Omental fat pad (tissue), 3 donors: ENCODE measurements at regions not wholly inside any gene's neighbourhood (a gene's known extent, or its start where the extent isn't known, plus 50 kb on each side); places are given as distances from the start of the nearest gene placed in this dataset.

Experiments
- ATAC-seq: fragments of 150-250 bp; one replicate; pipeline ENCODE4 v1.9.1; 2016; ENCODE audit warnings: mild to moderate bottlenecking, moderate library complexity; ENCODE audit not compliant: low FRiP score
- DNase-seq: peaks from one replicate; pipeline ENCODE4 v3.0.0-alpha.2; 2019; ENCODE audit warnings: low spot score
- CTCF ChIP-seq, 3 donors: fragments of 450-650 bp; IDR thresholded peaks; one replicate each; pipeline ENCODE4 v1.5.1; 2016 to 2017; ENCODE audit warnings: antibody characterized with exemption in 3 of 3, mild to moderate bottlenecking in 3 of 3, moderate library complexity in 2 of 3

DNA sequence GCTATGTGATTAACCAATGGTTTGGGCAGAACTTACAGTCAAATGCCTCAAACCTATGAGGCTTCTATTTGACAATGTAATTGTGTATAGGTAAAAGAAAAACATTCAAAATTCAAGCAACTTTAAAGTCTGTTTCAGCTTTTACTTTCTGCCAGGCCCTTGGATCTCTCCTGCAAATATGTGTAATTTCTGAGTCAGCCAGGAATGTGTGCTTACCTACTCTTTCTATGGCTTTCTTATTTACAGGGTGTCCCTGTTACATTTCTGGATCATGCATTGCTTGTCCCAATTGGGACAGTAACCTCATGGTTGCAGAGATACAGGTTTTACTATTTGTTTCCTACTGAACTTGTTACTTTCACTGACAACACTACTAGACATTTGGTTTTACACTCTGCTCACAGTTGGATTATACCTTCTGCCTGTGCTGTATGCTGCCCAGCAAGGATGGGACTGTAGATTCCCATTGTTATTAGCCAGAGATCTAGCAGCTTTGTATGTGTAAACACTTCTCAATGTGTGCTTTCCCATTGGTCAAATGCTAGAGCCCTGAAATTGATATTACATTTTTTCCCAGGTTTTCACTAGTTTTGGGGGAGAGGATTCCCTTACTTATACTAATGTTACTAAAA is 355.3 kb downstream of the ARL4A start:
- no peak for TF ChIP-seq CTCF (IDR thresholded peaks at IDR 0.05)
- no peak for DNase-seq

DNA sequence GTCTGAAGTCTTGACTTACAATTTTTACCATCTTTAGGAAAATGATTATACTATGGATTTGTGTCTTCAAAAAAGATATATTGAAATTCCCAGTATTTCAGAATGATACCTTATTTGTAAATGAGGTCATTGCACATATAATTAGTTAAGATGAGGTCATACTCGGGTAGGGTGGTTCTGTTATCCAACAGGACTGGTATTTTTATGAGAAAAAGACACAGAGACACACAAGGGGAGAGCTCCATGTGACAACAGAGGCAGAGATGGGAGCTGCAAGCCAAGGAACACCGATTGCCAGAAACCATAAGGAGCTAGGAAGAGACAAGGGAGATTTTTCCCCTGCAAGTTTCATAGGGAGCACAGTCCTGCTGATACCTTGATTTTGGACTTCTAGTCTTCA is 356.9 kb downstream of the ARL4A start:
- ATAC-seq = no peak
- no peak for DNase-seq
- no peak for TF ChIP-seq CTCF (IDR thresholded peaks at IDR 0.05)

More for the DNA sequence above, 355.3 kb downstream of the ARL4A start:
- ATAC-seq = no peak

GRCh38 chr7:13047061-13047460 is 359.6 kb downstream of the ARL4A start:
- ATAC-seq = no peak
- no peak for TF ChIP-seq CTCF (IDR thresholded peaks at IDR 0.05)
- DNase-seq = no peak

DNA sequence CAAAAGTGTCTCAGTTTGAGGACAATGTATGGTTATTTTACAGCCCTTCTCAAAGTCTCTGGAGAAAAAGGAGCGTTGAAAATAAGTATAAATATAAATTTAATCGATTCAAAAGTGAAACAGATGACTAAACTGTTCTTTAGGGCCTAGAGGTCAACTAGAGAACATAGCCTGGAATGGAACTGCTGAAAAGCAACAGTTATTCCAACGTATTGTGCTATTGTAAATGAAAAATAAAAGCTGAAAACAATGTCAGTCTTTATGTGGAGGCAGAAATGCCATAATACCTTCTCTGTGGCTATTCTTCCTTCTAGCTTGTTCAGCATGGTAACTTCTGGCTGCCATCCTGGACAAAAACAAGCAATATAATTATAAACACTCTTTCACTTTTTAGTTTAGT is 362.5 kb downstream of the ARL4A start:
- DNase-seq (no peak), ATAC-seq (no peak)
- TF ChIP-seq CTCF (IDR thresholded peaks at IDR 0.05) = no peak

DNA sequence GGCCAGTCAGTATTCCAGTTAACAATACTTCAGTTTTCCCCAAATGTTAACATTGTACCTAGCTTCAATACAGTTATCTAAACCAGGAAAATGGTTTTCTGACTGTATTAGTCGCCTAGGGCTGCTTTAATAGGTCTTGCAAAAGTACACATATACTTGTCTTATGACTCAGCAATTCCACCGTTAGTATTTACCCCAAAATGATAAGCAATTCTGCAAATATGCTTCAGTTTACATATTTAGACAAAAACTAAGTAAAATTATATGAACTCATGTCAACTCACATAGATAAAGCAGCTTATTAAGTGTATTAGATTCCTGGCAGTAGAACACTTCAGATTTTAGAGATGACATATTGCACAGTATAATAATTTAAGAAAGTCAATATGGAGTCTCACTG is 363.3 kb downstream of the ARL4A start:
- no peak for TF ChIP-seq CTCF (IDR thresholded peaks at IDR 0.05)
- DNase-seq (no peak), ATAC-seq (no peak)

GRCh38 chr7:13055732-13056368 is 368.4 kb downstream of the ARL4A start:
- DNase-seq (no peak), ATAC-seq (no peak)
- no peak for TF ChIP-seq CTCF (IDR thresholded peaks at IDR 0.05)
